ENCODE measurements at regions not wholly inside any gene's neighbourhood (a gene's known extent, or its start where the extent isn't known, plus 50 kb on each side); places are given as distances from the start of the nearest gene placed in this dataset.

DNA sequence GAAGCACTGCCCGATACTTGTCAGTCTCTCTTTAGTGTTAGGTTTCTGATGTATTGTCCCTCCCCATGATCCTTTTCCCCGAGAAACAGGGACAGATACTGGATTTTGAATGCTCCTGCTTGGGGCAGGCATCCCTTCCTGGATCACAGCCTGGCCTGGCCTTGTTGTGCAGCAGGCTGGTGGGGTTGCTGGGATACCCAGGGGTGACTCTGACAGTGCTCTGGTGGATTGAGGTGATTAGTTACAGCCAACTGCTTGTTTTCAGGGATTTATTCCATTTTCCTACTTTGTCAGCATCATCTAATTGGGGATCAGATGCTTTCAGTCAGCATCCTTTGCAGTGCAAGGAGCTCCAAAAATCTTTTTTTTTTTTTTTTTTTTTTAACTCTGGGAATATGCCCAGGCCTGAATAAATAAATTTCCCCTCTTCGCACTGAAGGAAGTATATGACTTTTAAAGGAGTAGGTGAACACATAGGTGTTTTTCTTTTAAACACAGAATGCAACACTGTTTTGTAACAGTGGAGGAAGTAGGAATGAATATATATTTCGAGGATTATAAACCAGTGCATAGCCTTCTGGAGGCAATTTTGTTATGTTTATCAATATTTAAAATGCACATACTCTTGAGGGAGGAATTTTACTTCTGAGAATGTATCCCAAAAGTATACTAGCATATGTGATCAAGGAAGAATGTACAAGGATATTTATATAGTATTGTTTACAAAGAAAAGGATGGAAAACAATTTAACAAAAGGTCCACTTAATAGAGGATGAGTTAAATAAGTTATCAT, 127.3 kb upstream of the ELL2 start:
- intact Hi-C loops (cut with micrococcal nuclease): no loop called here
- Histone ChIP-seq H3K4me3 (replicated peaks in 1 of 3; ENCODE audit: low read depth in 2 of 3, low read length in 3 of 3) (no peak overlapping the region), H3K4me2 (replicated peaks; ENCODE audit: extremely low read depth, low read length, poor library complexity, severe bottlenecking) (no peak overlapping the region), H3K9me3 (replicated peaks in 1 of 2; ENCODE audit: control insufficient read depth in 1 of 2, insufficient read depth in 1 of 2, low read length in 2 of 2) (no peaks in the 10 kb centered on the region), H3K9ac (ENCODE audit: insufficient read depth, low read length, poor library complexity, severe bottlenecking) (no peak overlapping the region), H3K79me2 (ENCODE audit: insufficient read depth, low read length) (no peaks in the 10 kb centered on the region), H4K20me1 (ENCODE audit: insufficient read depth, low read length) (no peaks in the 10 kb centered on the region), H3K27ac (ENCODE audit: low read depth in 1 of 2, low read length in 2 of 2) (no peak overlapping the region), H3K36me3 (replicated peaks in 1 of 2; ENCODE audit: control insufficient read depth in 1 of 2, insufficient read depth in 2 of 2, low read length in 2 of 2) (no peaks in the 10 kb centered on the region), H3K4me1 (ENCODE audit: control insufficient read depth in 1 of 2, insufficient read depth in 2 of 2, low read length in 2 of 2) (no peaks in the 10 kb centered on the region), H2AFZ (ENCODE audit: insufficient read depth, low read depth, low read length, poor library complexity, severe bottlenecking) (no peak overlapping the region), H3K27me3 (ENCODE audit: control insufficient read depth in 2 of 2, insufficient read depth in 2 of 2, low read length in 2 of 2) (no peaks in the 10 kb centered on the region)
- DNase-seq: no peak
- H3K36me3 Mint-ChIP-seq: no peaks in the 10 kb centered on the region
- TF ChIP-seq, protein P1, sequence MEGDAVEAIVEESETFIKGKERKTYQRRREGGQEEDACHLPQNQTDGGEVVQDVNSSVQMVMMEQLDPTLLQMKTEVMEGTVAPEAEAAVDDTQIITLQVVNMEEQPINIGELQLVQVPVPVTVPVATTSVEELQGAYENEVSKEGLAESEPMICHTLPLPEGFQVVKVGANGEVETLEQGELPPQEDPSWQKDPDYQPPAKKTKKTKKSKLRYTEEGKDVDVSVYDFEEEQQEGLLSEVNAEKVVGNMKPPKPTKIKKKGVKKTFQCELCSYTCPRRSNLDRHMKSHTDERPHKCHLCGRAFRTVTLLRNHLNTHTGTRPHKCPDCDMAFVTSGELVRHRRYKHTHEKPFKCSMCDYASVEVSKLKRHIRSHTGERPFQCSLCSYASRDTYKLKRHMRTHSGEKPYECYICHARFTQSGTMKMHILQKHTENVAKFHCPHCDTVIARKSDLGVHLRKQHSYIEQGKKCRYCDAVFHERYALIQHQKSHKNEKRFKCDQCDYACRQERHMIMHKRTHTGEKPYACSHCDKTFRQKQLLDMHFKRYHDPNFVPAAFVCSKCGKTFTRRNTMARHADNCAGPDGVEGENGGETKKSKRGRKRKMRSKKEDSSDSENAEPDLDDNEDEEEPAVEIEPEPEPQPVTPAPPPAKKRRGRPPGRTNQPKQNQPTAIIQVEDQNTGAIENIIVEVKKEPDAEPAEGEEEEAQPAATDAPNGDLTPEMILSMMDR (IDR thresholded peaks at IDR 0.05): no peak
- H3K9me3 Mint-ChIP-seq: no peaks in the 10 kb centered on the region
- WGBS (ENCODE audit: insufficient coverage): no CpG with 5 or more reads among the region's 4 CpGs
- no peak overlapping the region for H3K27ac Mint-ChIP-seq
- H3K4me1 Mint-ChIP-seq: peaks cover 9% of the 10 kb centered on the region
- peaks cover 0 to 2% (median 0%) of the 10 kb centered on the region in 3 donors for H3K27me3 Mint-ChIP-seq (ENCODE audit: low read depth in 3 of 3)
- H3K4me3 Mint-ChIP-seq: no peak overlapping the region

DNA sequence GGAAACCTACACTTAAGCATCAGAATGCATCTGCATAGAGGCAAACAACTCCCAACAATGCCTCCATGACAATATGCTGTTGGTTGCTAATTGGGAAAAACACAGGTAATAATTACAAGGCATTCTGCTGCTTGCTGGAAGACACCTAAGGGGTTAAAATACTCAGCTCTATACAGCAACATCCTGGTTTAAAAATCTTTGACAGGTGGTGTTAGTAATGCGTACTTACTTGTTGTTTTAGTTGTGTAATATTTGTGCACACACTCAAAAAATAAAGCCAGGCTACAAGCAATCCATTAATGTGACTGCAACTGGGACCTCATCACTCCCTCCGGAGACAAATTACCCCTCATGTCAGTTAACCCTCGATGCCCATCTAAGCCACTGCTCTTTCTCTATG, 126.3 kb upstream of the ELL2 start:
- H3K27ac ChIP-seq (ENCODE audit: low read depth in 1 of 2, low read length in 2 of 2): no peak overlapping the region
- no peak overlapping the region for H3K4me2 ChIP-seq (replicated peaks; ENCODE audit: extremely low read depth, low read length, poor library complexity, severe bottlenecking)
- H3K4me1 Mint-ChIP-seq: peaks cover 13% of the 10 kb centered on the region
- no peaks in the 10 kb centered on the region for H3K36me3 ChIP-seq (replicated peaks in 1 of 2; ENCODE audit: control insufficient read depth in 1 of 2, insufficient read depth in 2 of 2, low read length in 2 of 2)
- H3K9me3 ChIP-seq (replicated peaks in 1 of 2; ENCODE audit: control insufficient read depth in 1 of 2, insufficient read depth in 1 of 2, low read length in 2 of 2): no peaks in the 10 kb centered on the region
- H3K79me2 ChIP-seq (ENCODE audit: insufficient read depth, low read length): no peaks in the 10 kb centered on the region
- intact Hi-C loops (cut with micrococcal nuclease): no loop called here
- H3K9ac ChIP-seq (ENCODE audit: insufficient read depth, low read length, poor library complexity, severe bottlenecking): no peak overlapping the region
- no peaks in the 10 kb centered on the region for H4K20me1 ChIP-seq (ENCODE audit: insufficient read depth, low read length)
- WGBS (ENCODE audit: insufficient coverage): 64% methylated on average over 2 of the region's 3 CpGs
- no peaks in the 10 kb centered on the region for H3K27me3 ChIP-seq (ENCODE audit: control insufficient read depth in 2 of 2, insufficient read depth in 2 of 2, low read length in 2 of 2)
- no peak overlapping the region for H2AFZ ChIP-seq (ENCODE audit: insufficient read depth, low read depth, low read length, poor library complexity, severe bottlenecking)
- H3K9me3 Mint-ChIP-seq: no peaks in the 10 kb centered on the region
- no peaks in the 10 kb centered on the region for H3K4me1 ChIP-seq (ENCODE audit: control insufficient read depth in 1 of 2, insufficient read depth in 2 of 2, low read length in 2 of 2)
- no peak overlapping the region for H3K4me3 Mint-ChIP-seq
- no peak overlapping the region for H3K4me3 ChIP-seq (replicated peaks in 1 of 3; ENCODE audit: low read depth in 2 of 3, low read length in 3 of 3)
- no peaks in the 10 kb centered on the region for H3K36me3 Mint-ChIP-seq
- H3K27me3 Mint-ChIP-seq (ENCODE audit: low read depth in 3 of 3): peaks cover 0 to 2% (median 0%) of the 10 kb centered on the region in 3 donors
- no peak overlapping the region for H3K27ac Mint-ChIP-seq
- TF ChIP-seq, protein P1 (IDR thresholded peaks at IDR 0.05): no peak
- no peak for DNase-seq
